SK-N-SH (cell line): ENCODE measurements at regions not wholly inside any gene's neighbourhood (a gene's known extent, or its start where the extent isn't known, plus 50 kb on each side); places are given as distances from the start of the nearest gene placed in this dataset.

ENCODE experiments used
- CTCF ChIA-PET: fragments of 300-600, 350-600 bp; formaldehyde crosslinking; extraction: SDS; loops from one replicate; lab custom pipeline; 2021; lab: Yijun Ruan, JAX
- POLR2A ChIA-PET: fragments of 350-600 bp; sonication (Branson Sonifier 250); formaldehyde crosslinking; extraction: SDS; loops from one replicate; lab custom pipeline; 2020; ENCODE audit warnings: antibody characterized with exemption, inconsistent platforms; lab: Yijun Ruan, JAX
- DNase-seq: peaks from one replicate; pipeline ENCODE4 v3.0.0; 2012
- H2AFZ ChIP-seq: fragments of 200-600 bp; sonication (generic); 2 replicates; pipeline ENCODE4 v1.8.1; 2016; ENCODE audit warnings: antibody characterized with exemption, mild to moderate bottlenecking, low read depth
- H3F3A ChIP-seq: fragments of 200-600 bp; sonication (generic); replicated peaks from 2 replicates; pipeline ENCODE3; 2016; ENCODE audit warnings: antibody characterized with exemption, mild to moderate bottlenecking; ENCODE audit not compliant: insufficient read depth
- H3K27ac ChIP-seq, 2 experiments: fragments of 200-500 bp in 1 of 2; fragments of 200-600 bp in 1 of 2; sonication (Bioruptor generic) in 1 of 2; sonication (generic), shearing (Covaris generic) in 1 of 2; 2 replicates each; pipeline versions ENCODE4 v1.5.1 to v1.6.1; 2014 to 2016; ENCODE audit warnings: low read depth in 2 of 2, inconsistent platforms in 1 of 2, low read length in 1 of 2, mild to moderate bottlenecking in 1 of 2, mixed read lengths in 1 of 2
- H3K27me3 ChIP-seq: fragments of 200-600 bp; sonication (generic), shearing (Covaris generic); 2 replicates; pipeline ENCODE4 v1.6.1; 2016; ENCODE audit warnings: mixed run types; ENCODE audit not compliant: insufficient read depth
- H3K36me3 ChIP-seq, 2 experiments: fragments of 200-500 bp in 1 of 2; fragments of 200-600 bp in 1 of 2; sonication (Bioruptor generic) in 1 of 2; sonication (generic) in 1 of 2; replicated peaks in 1 of 2; 2 replicates each; pipeline versions ENCODE3 to v1.5.1; 2014 to 2016; ENCODE audit warnings: low read length in 1 of 2, mild to moderate bottlenecking in 1 of 2; ENCODE audit not compliant: insufficient read depth in 2 of 2, control insufficient read depth in 1 of 2
- H3K4me1 ChIP-seq, 2 experiments: fragments of 200-500 bp in 1 of 2; fragments of 200-600 bp in 1 of 2; sonication (Bioruptor generic) in 1 of 2; sonication (generic), shearing (Covaris generic) in 1 of 2; 2 replicates each; pipeline versions ENCODE4 v1.5.1 to v1.6.1; 2014 to 2016; ENCODE audit warnings: low read depth in 1 of 2, low read length in 1 of 2, mixed run types in 1 of 2; ENCODE audit not compliant: insufficient read depth in 2 of 2, control insufficient read depth in 1 of 2
- H3K4me2 ChIP-seq: fragments of 200-600 bp; sonication (generic), shearing (Covaris generic); 2 replicates; pipeline ENCODE4 v1.6.1; 2017; ENCODE audit warnings: mixed run types
- H3K4me3 ChIP-seq, 2 experiments: fragments of 200-500 bp in 1 of 2; fragments of 200-600 bp in 1 of 2; sonication (Bioruptor generic) in 1 of 2; sonication (generic), shearing (Covaris generic) in 1 of 2; 2 replicates each; pipeline versions ENCODE4 v1.5.1 to v1.8.1; 2014 to 2016; ENCODE audit warnings: low read depth in 2 of 2, inconsistent platforms in 1 of 2, low read length in 1 of 2, mild to moderate bottlenecking in 1 of 2, mixed read lengths in 1 of 2, moderate library complexity in 1 of 2
- H3K79me2 ChIP-seq: fragments of 200-600 bp; sonication (generic); 2 replicates; pipeline ENCODE4 v1.8.1; 2017; ENCODE audit warnings: mild to moderate bottlenecking; ENCODE audit not compliant: insufficient read depth
- H3K9ac ChIP-seq: fragments of 200-600 bp; sonication (generic); 2 replicates; pipeline ENCODE4 v1.6.1; 2017; ENCODE audit warnings: mixed run types
- H3K9me2 ChIP-seq: fragments of 200-600 bp; sonication (generic); 2 replicates; pipeline ENCODE4 v1.6.1; 2017; ENCODE audit warnings: mixed run types
- H3K9me3 ChIP-seq: fragments of 200-600 bp; sonication (generic); 2 replicates; pipeline ENCODE4 v1.6.1; 2017; ENCODE audit warnings: mixed run types, mild to moderate bottlenecking, moderate library complexity
- H4K20me1 ChIP-seq: fragments of 200-600 bp; sonication (generic); 2 replicates; pipeline ENCODE4 v1.6.1; 2017; ENCODE audit warnings: mild to moderate bottlenecking, mixed run types; ENCODE audit not compliant: insufficient read depth
- ELF1 ChIP-seq: IDR thresholded peaks from 2 replicates; pipeline ENCODE4 v1.4.0; 2012
- FOSL2 ChIP-seq: IDR thresholded peaks from 2 replicates; pipeline ENCODE4 v1.4.0; 2012; ENCODE audit warnings: low read depth, mild to moderate bottlenecking, moderate library complexity, borderline replicate concordance
- FOXM1 ChIP-seq: IDR thresholded peaks from 2 replicates; pipeline ENCODE4 v1.4.0; 2012; ENCODE audit warnings: low read depth, mild to moderate bottlenecking
- GABPA ChIP-seq: IDR thresholded peaks from 2 replicates; pipeline ENCODE4 v1.4.0; 2012; ENCODE audit warnings: low read depth, mild to moderate bottlenecking
- GATA2 ChIP-seq: sonication (generic); formaldehyde crosslinking; IDR thresholded peaks from 2 replicates; pipeline ENCODE4 v1.5.0; 2020; ENCODE audit warnings: mild to moderate bottlenecking, missing genetic modification reagents
- MEF2A ChIP-seq: IDR thresholded peaks from 2 replicates; pipeline ENCODE4 v1.4.0; 2012; ENCODE audit warnings: low read depth, borderline replicate concordance
- NFIC ChIP-seq: IDR thresholded peaks from 2 replicates; pipeline ENCODE4 v1.4.0; 2012; ENCODE audit warnings: borderline replicate concordance
- NRF1 ChIP-seq: IDR thresholded peaks from 2 replicates; pipeline ENCODE4 v1.6.1; 2012; ENCODE audit warnings: low read depth, mild to moderate bottlenecking, low read length
- RCOR1 ChIP-seq: fragments of 150-350 bp; IDR thresholded peaks from 2 replicates; pipeline ENCODE4 v1.6.1; 2017; ENCODE audit warnings: antibody characterized with exemption, low read length
- SIN3A ChIP-seq: IDR thresholded peaks from 2 replicates; pipeline ENCODE4 v1.6.1; 2012; ENCODE audit warnings: low read depth, mild to moderate bottlenecking, low read length, moderate library complexity, borderline replicate concordance
- TAF1 ChIP-seq: IDR thresholded peaks from 2 replicates; pipeline ENCODE4 v1.6.1; 2012; ENCODE audit warnings: low read depth, mild to moderate bottlenecking, low read length, moderate library complexity, borderline replicate concordance
- TEAD4 ChIP-seq: IDR thresholded peaks from 2 replicates; pipeline ENCODE4 v1.4.0; 2012; ENCODE audit warnings: mild to moderate bottlenecking, borderline replicate concordance; ENCODE audit not compliant: insufficient read depth
- WGBS: methylation state at CpG from one replicate; pipeline ENCODE4 v1.1.6; 2017; ENCODE audit warnings: low lambda C conversion rate; 5-methylcytosine and 5-hydroxymethylcytosine counted together
- TF ChIP-seq, protein P1 (sequence below): IDR thresholded peaks from 2 replicates; pipeline ENCODE4 v1.6.1; 2012; ENCODE audit warnings: mild to moderate bottlenecking, low read depth, low read length, moderate library complexity
- TF ChIP-seq, protein P2 (sequence below): IDR thresholded peaks from 2 replicates; pipeline ENCODE4 v1.4.0; 2012; ENCODE audit warnings: low read depth, borderline replicate concordance

DNA sequence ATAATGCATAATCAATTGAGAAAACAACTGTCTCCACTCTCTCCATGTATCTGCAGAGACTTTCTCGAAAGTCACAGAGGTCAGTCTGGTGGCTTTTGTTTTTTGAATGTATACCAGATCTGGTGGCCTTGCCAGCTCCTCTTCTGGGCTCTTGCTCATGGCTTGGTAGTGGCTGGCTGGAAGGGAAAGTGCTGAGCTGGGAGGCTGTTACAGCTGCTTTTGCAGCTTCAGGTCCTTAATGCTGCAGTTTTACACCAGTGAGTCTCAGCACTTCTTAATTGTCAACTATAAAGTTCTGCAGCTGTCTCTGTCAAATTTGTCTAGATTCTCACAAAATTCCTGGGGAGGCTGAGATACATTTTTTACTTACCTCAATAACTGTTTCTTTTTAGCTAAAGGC lies 390.0 kb downstream of the GRXCR1 start:
- H3K27ac ChIP-seq = no peak overlapping the region
- WGBS = 5% methylated on average over 1 of the region's 1 CpG

DNA sequence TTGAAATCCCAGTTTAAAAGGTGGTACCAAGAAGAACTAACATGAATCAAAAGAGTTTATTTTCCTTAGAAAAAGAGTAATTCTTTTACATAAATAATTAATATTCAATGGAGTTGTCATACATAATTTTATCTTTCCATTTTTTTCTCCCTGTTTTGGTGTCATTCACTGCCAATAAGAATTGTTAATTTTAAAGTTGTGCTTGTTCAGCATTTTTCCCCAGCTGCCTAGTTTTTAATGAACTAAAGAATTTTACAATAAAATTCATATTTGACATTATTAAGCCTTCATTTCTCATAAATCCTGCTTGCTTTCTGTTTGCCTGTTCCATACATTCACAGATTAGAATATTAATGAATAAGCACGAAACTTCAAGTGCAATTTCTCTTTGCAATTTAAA lies 393.6 kb downstream of the GRXCR1 start:
- Histone ChIP-seq H3K27me3 (no peaks in the 10 kb centered on the region; the same call in 1 of the 2 replicates), H3F3A (no peaks in the 10 kb centered on the region), H3K36me3 (no peaks in the 10 kb centered on the region), H3K9me2 (no peaks in the 10 kb centered on the region), H3K9me3 (no peaks in the 10 kb centered on the region), H3K27ac (no peak overlapping the region), H2AFZ (no peak overlapping the region), H4K20me1 (no peaks in the 10 kb centered on the region), H3K79me2 (no peaks in the 10 kb centered on the region), H3K4me2 (no peak overlapping the region), H3K4me3 (no peak overlapping the region), H3K9ac (no peak overlapping the region), H3K4me1 (no peaks in the 10 kb centered on the region)
- TF ChIP-seq SIN3A (no peak), FOXM1 (no peak), RCOR1 (no peak), NFIC (no peak), GABPA (no peak)
- POLR2A ChIA-PET = no interaction called here
- CTCF ChIA-PET = no interaction called here
- WGBS = 9% methylated on average over 1 of the region's 1 CpG
- DNase-seq = no peak

More for the DNA sequence above, 390.0 kb downstream of the GRXCR1 start:
- DNase-seq = no peak
- POLR2A ChIA-PET = no interaction called here
- Histone ChIP-seq H3K4me1 (no peaks in the 10 kb centered on the region), H4K20me1 (no peaks in the 10 kb centered on the region), H3K36me3 (no peaks in the 10 kb centered on the region), H3K9me3 (no peaks in the 10 kb centered on the region), H3K4me2 (no peak overlapping the region), H2AFZ (no peak overlapping the region)
- CTCF ChIA-PET = no interaction called here
- no peak for TF ChIP-seq MEF2A
- TF ChIP-seq ELF1 = no peak
- no peak for TF ChIP-seq TAF1
- TF ChIP-seq, protein P1, sequence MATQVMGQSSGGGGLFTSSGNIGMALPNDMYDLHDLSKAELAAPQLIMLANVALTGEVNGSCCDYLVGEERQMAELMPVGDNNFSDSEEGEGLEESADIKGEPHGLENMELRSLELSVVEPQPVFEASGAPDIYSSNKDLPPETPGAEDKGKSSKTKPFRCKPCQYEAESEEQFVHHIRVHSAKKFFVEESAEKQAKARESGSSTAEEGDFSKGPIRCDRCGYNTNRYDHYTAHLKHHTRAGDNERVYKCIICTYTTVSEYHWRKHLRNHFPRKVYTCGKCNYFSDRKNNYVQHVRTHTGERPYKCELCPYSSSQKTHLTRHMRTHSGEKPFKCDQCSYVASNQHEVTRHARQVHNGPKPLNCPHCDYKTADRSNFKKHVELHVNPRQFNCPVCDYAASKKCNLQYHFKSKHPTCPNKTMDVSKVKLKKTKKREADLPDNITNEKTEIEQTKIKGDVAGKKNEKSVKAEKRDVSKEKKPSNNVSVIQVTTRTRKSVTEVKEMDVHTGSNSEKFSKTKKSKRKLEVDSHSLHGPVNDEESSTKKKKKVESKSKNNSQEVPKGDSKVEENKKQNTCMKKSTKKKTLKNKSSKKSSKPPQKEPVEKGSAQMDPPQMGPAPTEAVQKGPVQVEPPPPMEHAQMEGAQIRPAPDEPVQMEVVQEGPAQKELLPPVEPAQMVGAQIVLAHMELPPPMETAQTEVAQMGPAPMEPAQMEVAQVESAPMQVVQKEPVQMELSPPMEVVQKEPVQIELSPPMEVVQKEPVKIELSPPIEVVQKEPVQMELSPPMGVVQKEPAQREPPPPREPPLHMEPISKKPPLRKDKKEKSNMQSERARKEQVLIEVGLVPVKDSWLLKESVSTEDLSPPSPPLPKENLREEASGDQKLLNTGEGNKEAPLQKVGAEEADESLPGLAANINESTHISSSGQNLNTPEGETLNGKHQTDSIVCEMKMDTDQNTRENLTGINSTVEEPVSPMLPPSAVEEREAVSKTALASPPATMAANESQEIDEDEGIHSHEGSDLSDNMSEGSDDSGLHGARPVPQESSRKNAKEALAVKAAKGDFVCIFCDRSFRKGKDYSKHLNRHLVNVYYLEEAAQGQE = no peak
- no peak for TF ChIP-seq GABPA
- no peak for TF ChIP-seq TEAD4
- no peak for TF ChIP-seq FOSL2
- TF ChIP-seq GATA2 (CRISPR knock-in tag) = no peak
- no peak for TF ChIP-seq NRF1
- TF ChIP-seq, protein P2, sequence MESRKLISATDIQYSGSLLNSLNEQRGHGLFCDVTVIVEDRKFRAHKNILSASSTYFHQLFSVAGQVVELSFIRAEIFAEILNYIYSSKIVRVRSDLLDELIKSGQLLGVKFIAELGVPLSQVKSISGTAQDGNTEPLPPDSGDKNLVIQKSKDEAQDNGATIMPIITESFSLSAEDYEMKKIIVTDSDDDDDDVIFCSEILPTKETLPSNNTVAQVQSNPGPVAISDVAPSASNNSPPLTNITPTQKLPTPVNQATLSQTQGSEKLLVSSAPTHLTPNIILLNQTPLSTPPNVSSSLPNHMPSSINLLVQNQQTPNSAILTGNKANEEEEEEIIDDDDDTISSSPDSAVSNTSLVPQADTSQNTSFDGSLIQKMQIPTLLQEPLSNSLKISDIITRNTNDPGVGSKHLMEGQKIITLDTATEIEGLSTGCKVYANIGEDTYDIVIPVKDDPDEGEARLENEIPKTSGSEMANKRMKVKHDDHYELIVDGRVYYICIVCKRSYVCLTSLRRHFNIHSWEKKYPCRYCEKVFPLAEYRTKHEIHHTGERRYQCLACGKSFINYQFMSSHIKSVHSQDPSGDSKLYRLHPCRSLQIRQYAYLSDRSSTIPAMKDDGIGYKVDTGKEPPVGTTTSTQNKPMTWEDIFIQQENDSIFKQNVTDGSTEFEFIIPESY = no peak
- TF ChIP-seq, all 33 proteins: peak for 0
- Histone ChIP-seq H3K9me2 (no peaks in the 10 kb centered on the region), H3K27me3 (no peaks in the 10 kb centered on the region; the same call in 1 of the 2 replicates), H3K4me3 (no peak overlapping the region), H3F3A (no peaks in the 10 kb centered on the region), H3K9ac (no peak overlapping the region), H3K79me2 (no peaks in the 10 kb centered on the region)
